Cardiac fibroblast (primary cell): ENCODE measurements at regions not wholly inside any gene's neighbourhood (a gene's known extent, or its start where the extent isn't known, plus 50 kb on each side); places are given as distances from the start of the nearest gene placed in this dataset.

ENCODE experiments used
- DNase-seq, 2 donors: peaks; one replicate each; pipeline versions ENCODE4 v3.0.0 to v3.0.0-alpha.2; 2010; ENCODE audit warnings: low read depth in 2 of 2
- H3K4me3 ChIP-seq, 2 donors: replicated peaks in 1 of 2; 1 replicate in 1 of 2; 2 replicates in 1 of 2; pipeline ENCODE4 v1.5.1; 2011; ENCODE audit warnings: low read depth in 2 of 2, low read length in 2 of 2, mild to moderate bottlenecking in 2 of 2, moderate library complexity in 1 of 2
- TF ChIP-seq, protein P1 (sequence below): IDR thresholded peaks from one replicate; pipeline ENCODE4 v1.5.1; 2011; ENCODE audit warnings: low read depth, mild to moderate bottlenecking, low read length, inconsistent platforms

GRCh38 chr17:70230850-70231640 lies 61.7 kb downstream of the KCNJ2 start:
- no peak overlapping the region for H3K4me3 ChIP-seq
- TF ChIP-seq, protein P1, sequence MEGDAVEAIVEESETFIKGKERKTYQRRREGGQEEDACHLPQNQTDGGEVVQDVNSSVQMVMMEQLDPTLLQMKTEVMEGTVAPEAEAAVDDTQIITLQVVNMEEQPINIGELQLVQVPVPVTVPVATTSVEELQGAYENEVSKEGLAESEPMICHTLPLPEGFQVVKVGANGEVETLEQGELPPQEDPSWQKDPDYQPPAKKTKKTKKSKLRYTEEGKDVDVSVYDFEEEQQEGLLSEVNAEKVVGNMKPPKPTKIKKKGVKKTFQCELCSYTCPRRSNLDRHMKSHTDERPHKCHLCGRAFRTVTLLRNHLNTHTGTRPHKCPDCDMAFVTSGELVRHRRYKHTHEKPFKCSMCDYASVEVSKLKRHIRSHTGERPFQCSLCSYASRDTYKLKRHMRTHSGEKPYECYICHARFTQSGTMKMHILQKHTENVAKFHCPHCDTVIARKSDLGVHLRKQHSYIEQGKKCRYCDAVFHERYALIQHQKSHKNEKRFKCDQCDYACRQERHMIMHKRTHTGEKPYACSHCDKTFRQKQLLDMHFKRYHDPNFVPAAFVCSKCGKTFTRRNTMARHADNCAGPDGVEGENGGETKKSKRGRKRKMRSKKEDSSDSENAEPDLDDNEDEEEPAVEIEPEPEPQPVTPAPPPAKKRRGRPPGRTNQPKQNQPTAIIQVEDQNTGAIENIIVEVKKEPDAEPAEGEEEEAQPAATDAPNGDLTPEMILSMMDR: no peak
- peak in 1 of 2 donors; percentile 24 for DNase-seq

DNA sequence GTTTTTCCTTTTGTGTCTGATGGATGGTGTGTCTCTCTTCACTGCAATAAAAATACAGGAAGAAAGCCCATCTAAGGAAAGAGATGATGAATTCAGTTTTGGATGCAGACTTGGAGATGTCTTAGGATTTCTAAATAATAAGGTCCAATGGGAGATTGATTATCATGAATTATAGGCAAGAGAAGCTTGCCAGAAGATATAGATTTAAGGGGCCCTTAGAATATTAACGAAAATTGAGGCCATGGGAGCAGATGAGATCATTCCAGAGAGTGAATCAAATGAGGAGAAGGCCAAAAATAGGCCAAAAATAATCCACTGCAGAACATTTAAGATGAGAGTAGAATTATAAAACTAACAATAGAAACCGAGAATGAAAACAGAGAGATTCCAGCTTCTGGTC lies 63.1 kb downstream of the KCNJ2 start:
- DNase-seq: no peak
- no peak overlapping the region for H3K4me3 ChIP-seq
- TF ChIP-seq, protein P1: no peak

DNA sequence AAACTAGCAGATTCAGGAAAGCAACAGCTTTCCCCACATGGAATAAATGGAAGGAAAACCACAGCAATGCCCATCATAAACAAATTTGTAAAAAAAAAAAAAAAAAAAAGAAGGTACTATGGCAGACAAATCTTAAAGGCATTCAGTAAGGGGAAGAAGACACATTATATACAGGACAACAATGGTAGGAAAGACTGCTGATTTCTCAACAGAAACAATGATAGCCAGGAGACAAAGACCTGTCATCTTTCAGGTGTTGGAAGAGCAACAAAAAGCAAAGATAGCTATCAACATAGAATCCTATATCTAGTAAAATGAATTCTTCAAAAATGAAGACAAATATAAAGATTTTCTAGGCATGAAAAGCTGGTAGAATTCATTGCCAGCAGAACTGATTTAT lies 65.9 kb downstream of the KCNJ2 start:
- no peak for DNase-seq
- H3K4me3 ChIP-seq: no peak overlapping the region
- TF ChIP-seq, protein P1: no peak

DNA sequence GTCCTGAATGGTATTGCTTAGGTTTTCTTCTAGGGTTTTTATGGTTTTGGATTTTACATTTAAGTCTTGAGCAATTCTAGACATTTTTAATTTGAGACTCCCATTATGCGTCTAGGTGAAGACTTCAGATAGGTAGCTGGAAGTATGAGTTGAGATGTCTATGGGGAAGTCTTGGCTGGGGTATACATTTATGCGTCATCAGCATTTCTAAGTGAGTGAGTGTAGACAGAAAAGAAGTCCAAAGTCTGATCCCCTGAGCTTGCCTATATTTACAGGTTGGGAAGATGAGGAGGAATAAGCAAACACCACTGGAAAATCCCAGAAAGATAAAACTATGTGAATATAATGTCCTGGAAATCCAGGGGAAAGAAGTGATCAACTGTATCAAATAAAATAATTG lies 68.9 kb downstream of the KCNJ2 start:
- no peak overlapping the region for H3K4me3 ChIP-seq
- no peak for DNase-seq
- TF ChIP-seq, protein P1: no peak

DNA sequence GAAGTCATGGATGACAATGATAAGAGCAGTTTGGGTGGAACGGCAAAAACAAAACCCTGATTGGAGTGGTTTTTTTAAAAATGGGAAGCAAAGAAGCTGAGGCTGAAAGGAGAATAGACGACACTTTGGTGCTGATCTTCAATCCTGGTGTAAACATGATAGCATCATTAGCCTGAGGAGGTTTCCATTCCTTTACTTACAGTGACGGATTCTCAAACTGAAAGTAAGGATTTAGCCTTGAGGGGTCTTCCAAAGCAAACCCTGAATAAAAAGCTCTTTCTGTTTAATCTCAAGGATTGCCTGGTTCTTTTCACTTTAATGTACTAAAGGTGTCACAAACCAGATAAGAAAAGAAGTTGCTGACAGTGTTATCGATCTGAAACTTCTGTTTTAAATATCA lies 69.3 kb downstream of the KCNJ2 start:
- no peak overlapping the region for H3K4me3 ChIP-seq
- TF ChIP-seq, protein P1: no peak
- DNase-seq: no peak

- H3K4me3 ChIP-seq: no peak overlapping the region
- no peak for DNase-seq
- TF ChIP-seq, protein P1: no peak
Measured at GRCh38 chr17:70239391-70239826, 70.1 kb downstream of the KCNJ2 start.

GRCh38 chr17:70241071-70241470 lies 71.7 kb downstream of the KCNJ2 start:
- TF ChIP-seq, protein P1: no peak
- DNase-seq: no peak
- H3K4me3 ChIP-seq: no peak overlapping the region
